ENCODE measurements at regions not wholly inside any gene's neighbourhood (a gene's known extent, or its start where the extent isn't known, plus 50 kb on each side); places are given as distances from the start of the nearest gene placed in this dataset.

GRCh38 chr3:117149584-117149983, 440.0 kb downstream of the TUSC7 start:
- Histone ChIP-seq H3K9me3 (no peaks in the 10 kb centered on the region), H3K27ac (no peak overlapping the region), H3K4me1 (no peaks in the 10 kb centered on the region), H3K36me3 (ENCODE audit: insufficient read depth in 1 of 2, low read depth in 1 of 2) (no peaks in the 10 kb centered on the region), H3K4me3 (no peak overlapping the region), H3K27me3 (ENCODE audit: insufficient read depth in 3 of 3, low read length in 2 of 3) (no peaks in the 10 kb centered on the region)
- ATAC-seq (no peak), DNase-seq (no peak)
- WGBS, 3 donors, result 30 to 38% (median 32%) methylated on average over 2 of the region's 2 CpGs
- no peak for TF ChIP-seq CTCF (IDR thresholded peaks at IDR 0.05)
- intact Hi-C loops (cut with DNase I), result no loop called here

- 63 to 76% (median 68%) methylated on average over 3 of the region's 3 CpGs for WGBS, 3 donors
- Histone ChIP-seq H3K36me3 (ENCODE audit: insufficient read depth in 1 of 2, low read depth in 1 of 2) (no peaks in the 10 kb centered on the region), H3K4me3 (no peak overlapping the region), H3K27ac (no peak overlapping the region), H3K27me3 (ENCODE audit: insufficient read depth in 3 of 3, low read length in 2 of 3) (no peaks in the 10 kb centered on the region), H3K4me1 (no peaks in the 10 kb centered on the region), H3K9me3 (no peaks in the 10 kb centered on the region)
- intact Hi-C loops (cut with DNase I), result no loop called here
- DNase-seq, result no peak
- no peak for ATAC-seq
- no peak for TF ChIP-seq CTCF (IDR thresholded peaks at IDR 0.05)
Observed at GRCh38 chr3:117150628-117151027, 441.0 kb downstream of the TUSC7 start.

GRCh38 chr3:117160176-117160575, 450.6 kb downstream of the TUSC7 start:
- WGBS, 3 donors, result 34 to 72% (median 54%) methylated on average over 3 of the region's 3 CpGs
- Histone ChIP-seq H3K36me3 (ENCODE audit: insufficient read depth in 1 of 2, low read depth in 1 of 2) (no peaks in the 10 kb centered on the region), H3K9me3 (no peaks in the 10 kb centered on the region), H3K27ac (no peak overlapping the region), H3K27me3 (ENCODE audit: insufficient read depth in 3 of 3, low read length in 2 of 3) (peaks cover 0 to 2% (median 0%) of the 10 kb centered on the region in 3 donors), H3K4me1 (no peaks in the 10 kb centered on the region), H3K4me3 (no peak overlapping the region)
- no peak for TF ChIP-seq CTCF (IDR thresholded peaks at IDR 0.05)
- ATAC-seq (no peak), DNase-seq (no peak)
- intact Hi-C loops (cut with DNase I), result no loop called here

GRCh38 chr3:117161816-117162215, 452.2 kb downstream of the TUSC7 start:
- ATAC-seq, result no peak
- intact Hi-C loops (cut with DNase I), result no loop called here
- WGBS, 3 donors, result 49 to 93% (median 90%) methylated on average over 1 of the region's 1 CpG

More at GRCh38 chr3:117161816-117162215, 452.2 kb downstream of the TUSC7 start:
- no peaks in the 10 kb centered on the region for H3K9me3 ChIP-seq
- no peaks in the 10 kb centered on the region for H3K4me1 ChIP-seq
- peaks cover 0 to 2% (median 0%) of the 10 kb centered on the region in 3 donors for H3K27me3 ChIP-seq (ENCODE audit: insufficient read depth in 3 of 3, low read length in 2 of 3)
- TF ChIP-seq CTCF (IDR thresholded peaks at IDR 0.05), result no peak
- no peak overlapping the region for H3K4me3 ChIP-seq
- no peak overlapping the region for H3K27ac ChIP-seq
- no peak for DNase-seq
- H3K36me3 ChIP-seq (ENCODE audit: insufficient read depth in 1 of 2, low read depth in 1 of 2), result no peaks in the 10 kb centered on the region
